ENCODE measurements at regions not wholly inside any gene's neighbourhood (a gene's known extent, or its start where the extent isn't known, plus 50 kb on each side); places are given as distances from the start of the nearest gene placed in this dataset.

- TF ChIP-seq POLR2AphosphoS5 (IDR thresholded peaks at IDR 0.05; ENCODE audit: low read depth, low read length) (no peak), POLR2A (IDR thresholded peaks at IDR 0.05; ENCODE audit: insufficient read depth in 1 of 2, low read depth in 2 of 2, low read length in 2 of 2) (no peak), ZNF30 (CRISPR knock-in tag; IDR thresholded peaks at IDR 0.05) (no peak), CTCF (CRISPR knock-in tag; IDR thresholded peaks at IDR 0.05) (no peak), HNRNPL (IDR thresholded peaks at IDR 0.05; ENCODE audit: low read depth, low read length) (no peak), SP2 (CRISPR knock-in tag; IDR thresholded peaks at IDR 0.05) (no peak), DZIP1 (CRISPR knock-in tag; IDR thresholded peaks at IDR 0.05) (no peak), SMARCE1 (IDR thresholded peaks at IDR 0.05; ENCODE audit: borderline replicate concordance) (no peak)
- TF ChIP-seq, protein P1, sequence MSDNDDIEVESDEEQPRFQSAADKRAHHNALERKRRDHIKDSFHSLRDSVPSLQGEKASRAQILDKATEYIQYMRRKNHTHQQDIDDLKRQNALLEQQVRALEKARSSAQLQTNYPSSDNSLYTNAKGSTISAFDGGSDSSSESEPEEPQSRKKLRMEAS (IDR thresholded peaks at IDR 0.05): no peak
Observed at GRCh38 chr1:25090707-25091422, 141.4 kb downstream of the SYF2 start.

All from HepG2 (cell line).